Endothelial cell of umbilical vein (primary cell): ENCODE measurements at regions not wholly inside any gene's neighbourhood (a gene's known extent, or its start where the extent isn't known, plus 50 kb on each side); places are given as distances from the start of the nearest gene placed in this dataset.

Experiments used
- BruUV-seq: library from RNA; stranded (reverse); fragments of 400-500 nt; replicated peaks from 2 replicates; lab custom pipeline; 2021; lab: Mats Ljungman, UMichigan
- CTCF ChIA-PET: fragments of 300-600, 350-600 bp; sonication (Branson Sonifier 250); formaldehyde crosslinking; loops from one replicate; lab custom pipeline; 2021; ENCODE audit warnings: antibody characterized with exemption, inconsistent platforms; lab: Charles Lee
- POLR2A ChIA-PET: fragments of 300-600, 350-600 bp; sonication (Branson Sonifier 250); formaldehyde crosslinking; loops from one replicate; lab custom pipeline; 2021; ENCODE audit warnings: antibody characterized with exemption, inconsistent platforms; lab: Charles Lee
- DNase-seq: peaks from one replicate; pipeline ENCODE4 v3.0.0-alpha.2; 2011; ENCODE audit warnings: low read depth, low spot score
- FAIRE-seq: peaks from 2 replicates; lab custom pipeline; 2011; peaks lifted over from hg19 to GRCh38; lab: Jason Lieb, UNC
- H2AFZ ChIP-seq: 2 replicates; pipeline ENCODE4 v1.6.0; 2012; ENCODE audit warnings: low read depth, low read length, control low read depth, inconsistent platforms
- H3K27ac ChIP-seq: 2 replicates; pipeline ENCODE4 v1.5.1; 2011; ENCODE audit warnings: low read depth, mild to moderate bottlenecking, control low read depth, low read length, moderate library complexity; ENCODE audit not compliant: insufficient read depth
- H3K27me3 ChIP-seq, 2 experiments: 2 replicates each; pipeline versions ENCODE4 v1.6.0 to v1.6.1; 2011; ENCODE audit warnings: low read length in 2 of 2, mixed read lengths in 1 of 2; ENCODE audit not compliant: control insufficient read depth in 2 of 2, insufficient read depth in 2 of 2
- H3K36me3 ChIP-seq, 2 experiments: 2 replicates in 1 of 2; 3 replicates in 1 of 2; pipeline ENCODE4 v1.5.1; 2011; ENCODE audit warnings: low read length in 2 of 2, mild to moderate bottlenecking in 1 of 2, moderate library complexity in 1 of 2; ENCODE audit not compliant: control insufficient read depth in 2 of 2, insufficient read depth in 2 of 2; ENCODE audit errors: extremely low read depth in 1 of 2
- H3K4me1 ChIP-seq: 3 replicates; pipeline ENCODE4 v1.5.1; 2011; ENCODE audit warnings: mild to moderate bottlenecking, low read length; ENCODE audit not compliant: control insufficient read depth, insufficient read depth; ENCODE audit errors: extremely low read depth
- H3K4me2 ChIP-seq: 2 replicates; pipeline ENCODE4 v1.6.1; 2011; ENCODE audit warnings: low read length, control low read depth, mixed read lengths; ENCODE audit not compliant: insufficient read depth
- H3K4me3 ChIP-seq, 3 experiments: fragments of 200-600 bp in 1 of 3; sonication (generic), shearing (Covaris generic) in 1 of 3; replicated peaks in 1 of 3; 2 replicates each; pipeline ENCODE4 v1.5.1; 2011 to 2016; ENCODE audit warnings: control low read depth in 3 of 3, low read length in 3 of 3, mild to moderate bottlenecking in 2 of 3, inconsistent platforms in 1 of 3, low read depth in 1 of 3, moderate library complexity in 1 of 3; ENCODE audit not compliant: insufficient read depth in 1 of 3
- H3K79me2 ChIP-seq: 2 replicates; pipeline ENCODE4 v1.6.0; 2012; ENCODE audit warnings: low read length, inconsistent platforms; ENCODE audit not compliant: control insufficient read depth, insufficient read depth
- H3K9ac ChIP-seq: replicated peaks from 2 replicates; pipeline ENCODE3; 2011; ENCODE audit warnings: low read length, control low read depth; ENCODE audit not compliant: insufficient read depth; ENCODE audit errors: extremely low read depth
- H3K9me1 ChIP-seq: replicated peaks from 3 replicates; pipeline ENCODE4 v1.6.0; 2011; ENCODE audit warnings: mild to moderate bottlenecking, low read length; ENCODE audit not compliant: control insufficient read depth, insufficient read depth; ENCODE audit errors: extremely low read depth
- H3K9me3 ChIP-seq: replicated peaks from 2 replicates; pipeline ENCODE4 v1.5.1; 2012; ENCODE audit warnings: low read length, inconsistent platforms; ENCODE audit not compliant: control insufficient read depth, insufficient read depth
- H4K20me1 ChIP-seq: replicated peaks from 2 replicates; pipeline ENCODE3; 2011; ENCODE audit warnings: mild to moderate bottlenecking, low read length; ENCODE audit not compliant: control insufficient read depth, insufficient read depth; ENCODE audit errors: extremely low read depth
- EZH2 ChIP-seq: IDR thresholded peaks from 2 replicates; pipeline ENCODE4 v1.6.1; 2012; ENCODE audit warnings: borderline replicate concordance, low read depth, mild to moderate bottlenecking, moderate library complexity, low read length, inconsistent platforms; ENCODE audit not compliant: severe bottlenecking
- FOS ChIP-seq: IDR thresholded peaks from 2 replicates; pipeline ENCODE4 v1.6.1; 2011; ENCODE audit warnings: mild to moderate bottlenecking, low read length, moderate library complexity, borderline replicate concordance; ENCODE audit not compliant: insufficient read depth
- GATA2 ChIP-seq: IDR thresholded peaks from 2 replicates; pipeline ENCODE4 v1.7.0; 2011; ENCODE audit warnings: low read depth, mild to moderate bottlenecking, moderate library complexity, mixed read lengths, low read length; ENCODE audit not compliant: insufficient read length, insufficient read depth
- JUN ChIP-seq: IDR thresholded peaks from 2 replicates; pipeline ENCODE4 v1.6.1; 2011; ENCODE audit warnings: borderline replicate concordance, low read depth; ENCODE audit not compliant: insufficient read length, insufficient read depth
- MYC ChIP-seq: IDR thresholded peaks from one replicate; pipeline ENCODE4 v1.6.1; 2011; ENCODE audit warnings: mild to moderate bottlenecking, low read depth, low read length
- POLR2A ChIP-seq: IDR thresholded peaks from 2 replicates; pipeline ENCODE4 v1.6.1; 2012; ENCODE audit warnings: low read depth, mild to moderate bottlenecking, control low read depth, low read length
- POLR2AphosphoS5 ChIP-seq: IDR thresholded peaks from 2 replicates; pipeline ENCODE4 v1.6.1; 2012; ENCODE audit warnings: low read depth, mild to moderate bottlenecking, control low read depth, low read length, moderate library complexity; ENCODE audit not compliant: insufficient read depth
- dilution Hi-C: fragments of 300-500 bp; cut with MboI; formaldehyde crosslinking; loops from one replicate; pipeline ENCODE4 v1.15.0; 2019; ENCODE audit warnings: low sequenced_read_pairs; ENCODE audit not compliant: extremely low pct_ligation_motif_present
- intact Hi-C: fragments of 100-400 bp; cut with micrococcal nuclease; formaldehyde crosslinking; loops from one replicate; pipeline ENCODE4 v1.10.0; 2022
- TF ChIP-seq, protein P1 (sequence below): IDR thresholded peaks from 2 replicates; pipeline ENCODE4 v1.6.1; 2011; ENCODE audit not compliant: insufficient read depth, insufficient read length
- TF ChIP-seq, protein P2 (sequence below), 2 donors: IDR thresholded peaks; 1 replicate in 1 of 2; 2 replicates in 1 of 2; pipeline ENCODE4 v1.5.1; 2011; ENCODE audit warnings: low read length in 2 of 2, mild to moderate bottlenecking in 2 of 2, moderate library complexity in 2 of 2, control low read depth in 1 of 2, inconsistent platforms in 1 of 2, low read depth in 1 of 2; ENCODE audit not compliant: insufficient read depth in 1 of 2; ENCODE audit errors: extremely low read depth in 1 of 2

DNA sequence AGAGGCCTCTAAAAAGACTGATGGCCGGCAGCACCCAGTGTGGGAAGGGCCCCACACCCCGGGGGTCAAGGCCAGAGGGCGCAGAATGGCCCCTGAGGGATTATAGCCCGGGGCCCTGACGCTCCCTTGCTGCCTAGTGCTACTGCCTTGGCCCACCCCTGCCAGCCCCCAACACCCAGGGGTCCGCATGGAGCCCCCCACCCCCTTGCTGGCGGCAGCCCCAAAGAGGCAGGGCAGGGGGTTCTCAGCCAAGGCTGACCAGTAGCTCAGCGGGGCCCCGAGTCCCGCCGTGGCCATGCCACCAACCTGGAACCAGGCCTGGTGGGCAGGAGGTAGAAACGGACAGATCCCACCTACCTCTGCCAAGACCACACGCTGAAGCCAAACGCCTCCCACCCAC, 73.1 kb upstream of the FBRSL1 start:
- intact Hi-C loops: no loop called here
- dilution Hi-C loops: no loop called here
- H2AFZ ChIP-seq: no peak overlapping the region
- H3K79me2 ChIP-seq: no peaks in the 10 kb centered on the region
- no TSS peak for BruUV-seq
- H3K36me3 ChIP-seq: no peaks in the 10 kb centered on the region
- H3K4me1 ChIP-seq: no peaks in the 10 kb centered on the region
- ChIA-PET POLR2A (no interaction called here), CTCF (interaction anchor here (0.7 to 4.9 kb wide), 3 partner anchors 106 to 263 kb away, joined by 3 to 82 read pairs (median 75); no protein-coding TSS in a partner anchor)
- no peak overlapping the region for H3K27ac ChIP-seq
- TF ChIP-seq GATA2 (no peak), EZH2 (no peak), MYC (no peak), POLR2AphosphoS5 (no peak), JUN (no peak), POLR2A (no peak), FOS (no peak)
- TF ChIP-seq, protein P1, sequence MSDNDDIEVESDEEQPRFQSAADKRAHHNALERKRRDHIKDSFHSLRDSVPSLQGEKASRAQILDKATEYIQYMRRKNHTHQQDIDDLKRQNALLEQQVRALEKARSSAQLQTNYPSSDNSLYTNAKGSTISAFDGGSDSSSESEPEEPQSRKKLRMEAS: no peak
- TF ChIP-seq, protein P2, sequence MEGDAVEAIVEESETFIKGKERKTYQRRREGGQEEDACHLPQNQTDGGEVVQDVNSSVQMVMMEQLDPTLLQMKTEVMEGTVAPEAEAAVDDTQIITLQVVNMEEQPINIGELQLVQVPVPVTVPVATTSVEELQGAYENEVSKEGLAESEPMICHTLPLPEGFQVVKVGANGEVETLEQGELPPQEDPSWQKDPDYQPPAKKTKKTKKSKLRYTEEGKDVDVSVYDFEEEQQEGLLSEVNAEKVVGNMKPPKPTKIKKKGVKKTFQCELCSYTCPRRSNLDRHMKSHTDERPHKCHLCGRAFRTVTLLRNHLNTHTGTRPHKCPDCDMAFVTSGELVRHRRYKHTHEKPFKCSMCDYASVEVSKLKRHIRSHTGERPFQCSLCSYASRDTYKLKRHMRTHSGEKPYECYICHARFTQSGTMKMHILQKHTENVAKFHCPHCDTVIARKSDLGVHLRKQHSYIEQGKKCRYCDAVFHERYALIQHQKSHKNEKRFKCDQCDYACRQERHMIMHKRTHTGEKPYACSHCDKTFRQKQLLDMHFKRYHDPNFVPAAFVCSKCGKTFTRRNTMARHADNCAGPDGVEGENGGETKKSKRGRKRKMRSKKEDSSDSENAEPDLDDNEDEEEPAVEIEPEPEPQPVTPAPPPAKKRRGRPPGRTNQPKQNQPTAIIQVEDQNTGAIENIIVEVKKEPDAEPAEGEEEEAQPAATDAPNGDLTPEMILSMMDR (IDR thresholded peaks at IDR 0.05; ENCODE audit: extremely low read depth in 1 of 2, insufficient read depth in 1 of 2, low read depth in 1 of 2, low read length in 2 of 2): no peak
- no peak overlapping the region for H3K9ac ChIP-seq
- no peak overlapping the region for H3K4me2 ChIP-seq
- H3K9me3 ChIP-seq: no peaks in the 10 kb centered on the region
- FAIRE-seq (no peak), DNase-seq (no peak)
- H4K20me1 ChIP-seq: no peaks in the 10 kb centered on the region
- H3K27me3 ChIP-seq: peaks cover 0 to 2% of the 10 kb centered on the region in 2 experiments
- H3K4me3 ChIP-seq: no peak overlapping the region
- no peaks in the 10 kb centered on the region for H3K9me1 ChIP-seq
